H1 (cell line): ENCODE measurements at regions not wholly inside any gene's neighbourhood (a gene's known extent, or its start where the extent isn't known, plus 50 kb on each side); places are given as distances from the start of the nearest gene placed in this dataset.

Experiments used
- JUN ChIP-seq: IDR thresholded peaks from 2 replicates; pipeline ENCODE4 v1.6.1; 2011; ENCODE audit warnings: low read depth, mild to moderate bottlenecking, improper control_type of control experiment, low read length
- JUND ChIP-seq: IDR thresholded peaks from 2 replicates; pipeline ENCODE4 v1.6.1; 2011; ENCODE audit warnings: mild to moderate bottlenecking, improper control_type of control experiment, low read length
- KDM1A ChIP-seq: fragments of 200-600, 300-600 bp; sonication (generic); IDR thresholded peaks from 2 replicates; pipeline ENCODE4 v1.7.1; 2016; ENCODE audit warnings: mild to moderate bottlenecking, low read length, borderline replicate concordance
- KDM5A ChIP-seq: fragments of 200-600 bp; IDR thresholded peaks from 2 replicates; pipeline ENCODE4 v1.7.1; 2012; ENCODE audit warnings: mild to moderate bottlenecking, low read length, inconsistent platforms, mixed read lengths
- NANOG ChIP-seq: IDR thresholded peaks from 2 replicates; pipeline ENCODE4 v1.6.1; 2011; ENCODE audit warnings: low read length, low read depth, mild to moderate bottlenecking, inconsistent platforms; ENCODE audit not compliant: insufficient read depth, poor library complexity, severe bottlenecking
- PHF8 ChIP-seq: fragments of 200-600 bp; sonication (generic); conservative IDR thresholded peaks from 2 replicates; pipeline ENCODE4 v1.7.1; 2012; ENCODE audit warnings: low read depth, mild to moderate bottlenecking, inconsistent platforms, low read length, moderate library complexity
- POU5F1 ChIP-seq: IDR thresholded peaks from 2 replicates; pipeline ENCODE4 v1.6.1; 2011; ENCODE audit warnings: low read depth, mild to moderate bottlenecking, low read length, moderate library complexity
- SP2 ChIP-seq: IDR thresholded peaks from 2 replicates; pipeline ENCODE4 v1.6.1; 2012; ENCODE audit warnings: mild to moderate bottlenecking, low read length, inconsistent platforms

GRCh38 chr20:53890443-53891305 is 179.7 kb downstream of the BCAS1 start (continued):
- no peak for TF ChIP-seq KDM1A
- TF ChIP-seq POU5F1, result no peak
- no peak for TF ChIP-seq KDM5A
- TF ChIP-seq PHF8, result no peak
- TF ChIP-seq SP2, result no peak
- no peak for TF ChIP-seq JUND
- no peak for TF ChIP-seq JUN
- no peak for TF ChIP-seq NANOG
